Breast epithelium (tissue), 3 donors: ENCODE measurements at regions not wholly inside any gene's neighbourhood (a gene's known extent, or its start where the extent isn't known, plus 50 kb on each side); places are given as distances from the start of the nearest gene placed in this dataset.

ENCODE experiments used
- CTCF ChIP-seq, 3 donors: fragments of 450-650 bp; IDR thresholded peaks; one replicate each; pipeline ENCODE4 v1.5.1; 2016 to 2017; ENCODE audit warnings: antibody characterized with exemption in 3 of 3, mild to moderate bottlenecking in 3 of 3, moderate library complexity in 3 of 3
- POLR2A ChIP-seq: fragments of 450-650 bp; IDR thresholded peaks from one replicate; pipeline ENCODE4 v1.6.1; 2016; ENCODE audit warnings: antibody characterized with exemption, mild to moderate bottlenecking, moderate library complexity
- POLR2AphosphoS5 ChIP-seq, 3 donors: sonication (generic); formaldehyde crosslinking; IDR thresholded peaks; one replicate each; pipeline ENCODE4 v1.6.1; 2017; ENCODE audit warnings: antibody characterized with exemption in 3 of 3

GRCh38 chr5:101142102-101142501 is 239.0 kb upstream of the ST8SIA4 start:
- TF ChIP-seq POLR2A (no peak), CTCF (IDR thresholded peaks at IDR 0.05) (no peak), POLR2AphosphoS5 (IDR thresholded peaks at IDR 0.05) (no peak)
